ENCODE measurements at regions not wholly inside any gene's neighbourhood (a gene's known extent, or its start where the extent isn't known, plus 50 kb on each side); places are given as distances from the start of the nearest gene placed in this dataset.

- TF ChIP-seq, protein P1, sequence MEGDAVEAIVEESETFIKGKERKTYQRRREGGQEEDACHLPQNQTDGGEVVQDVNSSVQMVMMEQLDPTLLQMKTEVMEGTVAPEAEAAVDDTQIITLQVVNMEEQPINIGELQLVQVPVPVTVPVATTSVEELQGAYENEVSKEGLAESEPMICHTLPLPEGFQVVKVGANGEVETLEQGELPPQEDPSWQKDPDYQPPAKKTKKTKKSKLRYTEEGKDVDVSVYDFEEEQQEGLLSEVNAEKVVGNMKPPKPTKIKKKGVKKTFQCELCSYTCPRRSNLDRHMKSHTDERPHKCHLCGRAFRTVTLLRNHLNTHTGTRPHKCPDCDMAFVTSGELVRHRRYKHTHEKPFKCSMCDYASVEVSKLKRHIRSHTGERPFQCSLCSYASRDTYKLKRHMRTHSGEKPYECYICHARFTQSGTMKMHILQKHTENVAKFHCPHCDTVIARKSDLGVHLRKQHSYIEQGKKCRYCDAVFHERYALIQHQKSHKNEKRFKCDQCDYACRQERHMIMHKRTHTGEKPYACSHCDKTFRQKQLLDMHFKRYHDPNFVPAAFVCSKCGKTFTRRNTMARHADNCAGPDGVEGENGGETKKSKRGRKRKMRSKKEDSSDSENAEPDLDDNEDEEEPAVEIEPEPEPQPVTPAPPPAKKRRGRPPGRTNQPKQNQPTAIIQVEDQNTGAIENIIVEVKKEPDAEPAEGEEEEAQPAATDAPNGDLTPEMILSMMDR (optimal IDR thresholded peaks at IDR 0.05 in 1 of 3, IDR thresholded peaks at IDR 0.05 in 1 of 3, conservative IDR thresholded peaks at IDR 0.05 in 1 of 3; ENCODE audit: extremely low read depth in 1 of 3, insufficient read depth in 2 of 3, low read length in 3 of 3), result no peak
- no peak for TF ChIP-seq EZH2 (IDR thresholded peaks at IDR 0.05; ENCODE audit: low read length)
Observed at GRCh38 chr6:27168586-27169443, 78.7 kb upstream of the PRSS16 start.
